ENCODE measurements at regions not wholly inside any gene's neighbourhood (a gene's known extent, or its start where the extent isn't known, plus 50 kb on each side); places are given as distances from the start of the nearest gene placed in this dataset.

- no peaks in the 10 kb centered on the region for H3K36me3 Mint-ChIP-seq (ENCODE audit: low read depth)
- H3K4me1 Mint-ChIP-seq = no peaks in the 10 kb centered on the region
These were observed 806.1 kb upstream of the MAP3K7 start for GRCh38 chr6:91392951-91393350.

GRCh38 chr6:91387290-91388059 is 800.6 kb upstream of the MAP3K7 start:
- Mint-ChIP-seq H3K4me1 (no peaks in the 10 kb centered on the region), H3K27ac (no peak overlapping the region), H3K4me3 (no peak overlapping the region), H3K36me3 (ENCODE audit: low read depth) (no peaks in the 10 kb centered on the region), H3K9me3 (peaks cover 21% of the 10 kb centered on the region), H3K27me3 (ENCODE audit: low read depth) (no peaks in the 10 kb centered on the region)
- no peak for TF ChIP-seq CTCF (IDR thresholded peaks at IDR 0.05; ENCODE audit: unreplicated experiment in 3 of 3)

More at GRCh38 chr6:91392951-91393350, 806.1 kb upstream of the MAP3K7 start:
- H3K27me3 Mint-ChIP-seq (ENCODE audit: low read depth) = no peaks in the 10 kb centered on the region
- TF ChIP-seq CTCF (IDR thresholded peaks at IDR 0.05; ENCODE audit: unreplicated experiment in 3 of 3) = no peak
- no peak overlapping the region for H3K27ac Mint-ChIP-seq
- H3K4me3 Mint-ChIP-seq = no peak overlapping the region
- peaks cover 20% of the 10 kb centered on the region for H3K9me3 Mint-ChIP-seq

- peaks cover 21% of the 10 kb centered on the region for H3K9me3 Mint-ChIP-seq
- no peak overlapping the region for H3K27ac Mint-ChIP-seq
- H3K36me3 Mint-ChIP-seq (ENCODE audit: low read depth) = no peaks in the 10 kb centered on the region
- H3K4me1 Mint-ChIP-seq = no peaks in the 10 kb centered on the region
- no peaks in the 10 kb centered on the region for H3K27me3 Mint-ChIP-seq (ENCODE audit: low read depth)
- no peak for TF ChIP-seq CTCF (IDR thresholded peaks at IDR 0.05; ENCODE audit: unreplicated experiment in 3 of 3)
- H3K4me3 Mint-ChIP-seq = no peak overlapping the region
These were observed 799.3 kb upstream of the MAP3K7 start for GRCh38 chr6:91386204-91386603.

- no peaks in the 10 kb centered on the region for H3K27me3 Mint-ChIP-seq (ENCODE audit: low read depth)
- peaks cover 6% of the 10 kb centered on the region for H3K9me3 Mint-ChIP-seq
- no peak overlapping the region for H3K4me3 Mint-ChIP-seq
- TF ChIP-seq CTCF (IDR thresholded peaks at IDR 0.05; ENCODE audit: unreplicated experiment in 3 of 3) = no peak
- H3K36me3 Mint-ChIP-seq (ENCODE audit: low read depth) = no peaks in the 10 kb centered on the region
- no peak overlapping the region for H3K27ac Mint-ChIP-seq
- H3K4me1 Mint-ChIP-seq = no peaks in the 10 kb centered on the region
These were observed 796.3 kb upstream of the MAP3K7 start for GRCh38 chr6:91383207-91383606.

GRCh38 chr6:91376686-91377085 is 789.8 kb upstream of the MAP3K7 start:
- Mint-ChIP-seq H3K36me3 (ENCODE audit: low read depth) (no peaks in the 10 kb centered on the region), H3K9me3 (peaks cover 3% of the 10 kb centered on the region), H3K4me3 (no peak overlapping the region), H3K27ac (no peak overlapping the region), H3K4me1 (no peaks in the 10 kb centered on the region), H3K27me3 (ENCODE audit: low read depth) (no peaks in the 10 kb centered on the region)
- TF ChIP-seq CTCF (IDR thresholded peaks at IDR 0.05; ENCODE audit: unreplicated experiment in 3 of 3) = no peak

GRCh38 chr6:91366781-91367180 is 779.9 kb upstream of the MAP3K7 start:
- H3K4me3 Mint-ChIP-seq = no peak overlapping the region
- no peaks in the 10 kb centered on the region for H3K36me3 Mint-ChIP-seq (ENCODE audit: low read depth)
- peaks cover 4% of the 10 kb centered on the region for H3K27me3 Mint-ChIP-seq (ENCODE audit: low read depth)
- no peak for TF ChIP-seq CTCF (IDR thresholded peaks at IDR 0.05; ENCODE audit: unreplicated experiment in 3 of 3)
- H3K4me1 Mint-ChIP-seq = no peaks in the 10 kb centered on the region
- peaks cover 10% of the 10 kb centered on the region for H3K9me3 Mint-ChIP-seq
- H3K27ac Mint-ChIP-seq = no peak overlapping the region

All from nephron (organoid).